A673 (cell line): ENCODE measurements at regions not wholly inside any gene's neighbourhood (a gene's known extent, or its start where the extent isn't known, plus 50 kb on each side); places are given as distances from the start of the nearest gene placed in this dataset.

Source experiments
- BruUV-seq: library from RNA; stranded (reverse); fragments of 400-500 nt; replicated peaks from 2 replicates; lab custom pipeline; 2021; lab: Mats Ljungman, UMichigan
- CTCF ChIA-PET: fragments of 300-600 bp; sonication (Branson Sonifier 250); formaldehyde crosslinking; loops from one replicate; lab custom pipeline; 2022; ENCODE audit warnings: antibody characterized with exemption; lab: Charles Lee
- POLR2A ChIA-PET: fragments of 300-600 bp; sonication (Branson Sonifier 250); formaldehyde crosslinking; loops from one replicate; lab custom pipeline; 2022; ENCODE audit warnings: antibody characterized with exemption; ENCODE audit not compliant: low non-redundant PET; lab: Charles Lee
- DNase-seq: peaks from one replicate; pipeline ENCODE4 v3.0.0-alpha.2; 2015; ENCODE audit warnings: low spot score
- H3K27ac ChIP-seq: fragments of 200-600 bp; sonication (generic); 2 replicates; pipeline ENCODE4 v1.5.1; 2016; ENCODE audit warnings: mixed run types, low read depth, mild to moderate bottlenecking, mixed read lengths, antibody characterized with exemption, low read length; ENCODE audit not compliant: poor library complexity, severe bottlenecking
- H3K27me3 ChIP-seq: fragments of 200-600 bp; sonication (generic); replicated peaks from 2 replicates; pipeline ENCODE4 v1.6.1; 2017; ENCODE audit warnings: mixed run types, low read depth, mild to moderate bottlenecking, mixed read lengths, antibody characterized with exemption, low read length; ENCODE audit not compliant: insufficient read depth, poor library complexity
- H3K36me3 ChIP-seq: fragments of 200-600 bp; sonication (generic); 2 replicates; pipeline ENCODE4 v1.6.1; 2016; ENCODE audit warnings: mixed run types, mild to moderate bottlenecking, mixed read lengths, antibody characterized with exemption, low read length; ENCODE audit not compliant: insufficient read depth, poor library complexity, severe bottlenecking
- H3K4me1 ChIP-seq: fragments of 200-600 bp; sonication (generic); 2 replicates; pipeline ENCODE4 v1.6.1; 2017; ENCODE audit warnings: mixed run types, mild to moderate bottlenecking, mixed read lengths, antibody characterized with exemption, low read length; ENCODE audit not compliant: insufficient read depth, poor library complexity, severe bottlenecking
- H3K4me3 ChIP-seq: fragments of 200-600 bp; sonication (generic); 2 replicates; pipeline ENCODE4 v1.5.1; 2016; ENCODE audit warnings: low read depth, mixed run types, mild to moderate bottlenecking, mixed read lengths, low read length; ENCODE audit not compliant: poor library complexity, severe bottlenecking
- H3K9me3 ChIP-seq: fragments of 200-600 bp; sonication (generic); 2 replicates; pipeline ENCODE4 v1.6.1; 2016; ENCODE audit warnings: mixed run types, low read depth, mild to moderate bottlenecking, mixed read lengths, antibody characterized with exemption, low read length; ENCODE audit not compliant: poor library complexity, severe bottlenecking
- EZH2 ChIP-seq: fragments of 200-600 bp; sonication (generic); IDR thresholded peaks from 2 replicates; pipeline ENCODE4 v1.6.1; 2017; ENCODE audit warnings: borderline replicate concordance, low read depth, mild to moderate bottlenecking, mixed read lengths, antibody characterized with exemption, low read length; ENCODE audit not compliant: poor library complexity, severe bottlenecking
- intact Hi-C: fragments of 100-400 bp; cut with micrococcal nuclease; formaldehyde crosslinking; loops from one replicate; pipeline ENCODE4 v1.10.0; 2022; ENCODE audit not compliant: unreplicated experiment
- TF ChIP-seq, protein P1 (sequence below): fragments of 300-800, 200-600 bp; sonication (generic); conservative IDR thresholded peaks from 2 replicates; pipeline ENCODE4 v1.5.1; 2017; ENCODE audit warnings: low read depth, mild to moderate bottlenecking, antibody characterized with exemption, low read length, moderate library complexity, mixed read lengths

DNA sequence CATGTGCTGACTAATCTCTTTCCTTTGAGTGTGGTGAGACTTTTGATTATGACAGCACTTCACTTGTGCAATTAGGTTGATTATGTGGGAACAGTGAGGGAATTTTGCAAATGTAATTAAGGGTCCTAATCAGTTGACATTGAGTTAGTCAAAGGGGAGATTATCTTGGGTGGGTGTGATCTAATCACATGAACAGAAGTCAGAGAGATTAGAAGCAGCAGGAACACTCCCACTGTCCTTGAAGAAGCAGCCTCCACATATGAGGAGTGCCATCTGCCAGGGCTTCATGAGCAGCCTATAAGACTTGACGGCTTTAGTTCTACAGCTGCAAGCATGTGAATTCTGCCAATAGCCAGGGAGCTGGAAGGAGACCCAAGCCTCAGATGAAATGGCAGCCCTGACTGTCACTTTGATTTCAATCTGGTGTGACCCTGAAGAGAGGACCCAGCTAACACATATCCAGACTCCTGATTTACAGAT lies 89.4 kb upstream of the APCDD1 start:
- no peaks in the 10 kb centered on the region for H3K27me3 ChIP-seq
- no TSS peak for BruUV-seq
- no peak for DNase-seq
- no peak overlapping the region for H3K27ac ChIP-seq
- no peak overlapping the region for H3K4me3 ChIP-seq
- no peaks in the 10 kb centered on the region for H3K36me3 ChIP-seq
- no peaks in the 10 kb centered on the region for H3K4me1 ChIP-seq
- POLR2A ChIA-PET = no interaction called here
- CTCF ChIA-PET = no interaction called here
- peaks cover 20% of the 10 kb centered on the region for H3K9me3 ChIP-seq
- intact Hi-C loops = no loop called here
- TF ChIP-seq, protein P1, sequence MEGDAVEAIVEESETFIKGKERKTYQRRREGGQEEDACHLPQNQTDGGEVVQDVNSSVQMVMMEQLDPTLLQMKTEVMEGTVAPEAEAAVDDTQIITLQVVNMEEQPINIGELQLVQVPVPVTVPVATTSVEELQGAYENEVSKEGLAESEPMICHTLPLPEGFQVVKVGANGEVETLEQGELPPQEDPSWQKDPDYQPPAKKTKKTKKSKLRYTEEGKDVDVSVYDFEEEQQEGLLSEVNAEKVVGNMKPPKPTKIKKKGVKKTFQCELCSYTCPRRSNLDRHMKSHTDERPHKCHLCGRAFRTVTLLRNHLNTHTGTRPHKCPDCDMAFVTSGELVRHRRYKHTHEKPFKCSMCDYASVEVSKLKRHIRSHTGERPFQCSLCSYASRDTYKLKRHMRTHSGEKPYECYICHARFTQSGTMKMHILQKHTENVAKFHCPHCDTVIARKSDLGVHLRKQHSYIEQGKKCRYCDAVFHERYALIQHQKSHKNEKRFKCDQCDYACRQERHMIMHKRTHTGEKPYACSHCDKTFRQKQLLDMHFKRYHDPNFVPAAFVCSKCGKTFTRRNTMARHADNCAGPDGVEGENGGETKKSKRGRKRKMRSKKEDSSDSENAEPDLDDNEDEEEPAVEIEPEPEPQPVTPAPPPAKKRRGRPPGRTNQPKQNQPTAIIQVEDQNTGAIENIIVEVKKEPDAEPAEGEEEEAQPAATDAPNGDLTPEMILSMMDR = no peak
- no peak for TF ChIP-seq EZH2

GRCh38 chr18:10365901-10366300 lies 88.5 kb upstream of the APCDD1 start:
- H3K4me3 ChIP-seq = no peak overlapping the region
- no peaks in the 10 kb centered on the region for H3K36me3 ChIP-seq
- no TSS peak for BruUV-seq
- POLR2A ChIA-PET = no interaction called here
- CTCF ChIA-PET = no interaction called here
- DNase-seq = no peak
- intact Hi-C loops = no loop called here
- no peaks in the 10 kb centered on the region for H3K4me1 ChIP-seq
- H3K27me3 ChIP-seq = no peaks in the 10 kb centered on the region
- H3K9me3 ChIP-seq = peaks cover 20% of the 10 kb centered on the region
- no peak overlapping the region for H3K27ac ChIP-seq
- TF ChIP-seq EZH2 = no peak
- TF ChIP-seq, protein P1 = no peak

DNA sequence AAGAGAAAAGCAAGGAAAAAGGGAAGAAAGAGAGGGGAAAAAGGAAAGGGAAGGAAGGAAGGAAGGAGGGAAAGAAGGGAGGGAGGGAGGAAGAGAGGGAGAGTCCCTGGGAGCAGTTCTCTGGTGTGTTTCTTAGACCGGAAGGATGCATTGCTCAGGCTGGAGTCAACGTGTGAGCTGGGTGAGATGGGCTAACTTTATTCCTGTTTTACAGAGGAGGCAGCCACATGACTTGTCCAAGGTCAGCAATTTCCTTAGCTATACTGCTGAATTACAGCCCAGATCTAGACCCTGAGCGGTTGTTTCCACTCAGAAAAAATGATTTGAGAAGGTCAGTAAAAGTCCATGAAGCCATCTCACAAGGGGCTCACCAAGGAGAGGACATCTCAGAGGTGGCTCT lies 86.6 kb upstream of the APCDD1 start:
- Histone ChIP-seq H3K9me3 (peaks cover 19% of the 10 kb centered on the region), H3K4me3 (no peak overlapping the region), H3K4me1 (no peaks in the 10 kb centered on the region), H3K27ac (no peak overlapping the region), H3K36me3 (no peaks in the 10 kb centered on the region), H3K27me3 (no peaks in the 10 kb centered on the region)
- DNase-seq = no peak
- CTCF ChIA-PET = no interaction called here
- TF ChIP-seq EZH2 = no peak
- TF ChIP-seq, protein P1 = no peak
- intact Hi-C loops = no loop called here
- BruUV-seq = no TSS peak
- POLR2A ChIA-PET = no interaction called here
